DMS 273 treated with DMSO at 0.1 percent for 48 hours (cell line): ENCODE measurements at regions not wholly inside any gene's neighbourhood (a gene's known extent, or its start where the extent isn't known, plus 50 kb on each side); places are given as distances from the start of the nearest gene placed in this dataset.
"Not testable (repeated sequence)": the region's sequence is repeated elsewhere in the genome, so short reads cannot be mapped to it uniquely, and the experiment has no call there.

Source experiments
- DNase-seq: peaks from one replicate; lab custom pipeline; 2025; lab: John Stamatoyannopoulos, UW

DNA sequence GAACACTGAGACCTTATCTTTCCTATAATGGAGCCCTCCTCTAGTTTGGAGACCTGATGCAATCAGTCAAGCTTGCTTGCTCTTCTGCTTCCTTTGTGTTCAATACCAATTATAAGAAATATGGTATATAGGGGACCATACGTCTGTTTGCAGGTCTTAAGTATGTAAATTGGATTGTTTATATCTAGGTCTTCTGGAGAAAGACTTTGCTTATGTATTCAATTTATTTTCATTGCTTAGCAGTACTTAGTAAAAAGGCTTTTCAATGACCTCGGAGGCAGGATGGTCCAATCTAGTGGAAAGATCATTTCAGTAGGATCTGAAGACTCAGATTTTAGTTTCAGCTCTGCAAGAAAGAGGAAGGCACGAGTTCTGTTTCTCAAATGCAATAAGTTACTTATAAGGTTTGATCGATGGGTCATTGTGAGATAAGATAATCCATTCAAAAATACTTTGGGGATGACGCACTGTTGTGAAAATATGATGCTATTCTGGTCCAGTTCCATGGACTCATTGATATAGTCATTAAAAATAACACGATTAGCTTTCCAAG is 571.6 kb downstream of the SH2D4B start:
- no peak for DNase-seq

DNA sequence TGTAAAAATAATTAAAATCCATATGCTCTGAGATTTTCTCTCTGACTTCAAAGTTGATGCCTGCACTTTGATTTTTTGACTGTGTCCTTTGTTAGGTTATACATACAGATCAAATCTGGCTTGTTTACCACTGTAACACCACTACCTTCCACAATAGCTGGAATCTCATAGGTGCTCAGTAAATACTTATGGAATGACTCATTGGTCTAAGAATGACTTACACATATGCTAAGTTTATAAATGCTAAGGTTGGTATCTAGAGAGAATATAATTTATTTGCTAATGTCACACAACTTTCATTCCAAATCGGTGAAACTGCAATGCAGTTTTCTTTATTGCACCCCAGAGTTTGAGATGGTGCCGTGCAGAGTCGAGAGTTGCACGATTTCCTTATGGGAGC is 578.5 kb downstream of the SH2D4B start:
- DNase-seq: no peak

DNA sequence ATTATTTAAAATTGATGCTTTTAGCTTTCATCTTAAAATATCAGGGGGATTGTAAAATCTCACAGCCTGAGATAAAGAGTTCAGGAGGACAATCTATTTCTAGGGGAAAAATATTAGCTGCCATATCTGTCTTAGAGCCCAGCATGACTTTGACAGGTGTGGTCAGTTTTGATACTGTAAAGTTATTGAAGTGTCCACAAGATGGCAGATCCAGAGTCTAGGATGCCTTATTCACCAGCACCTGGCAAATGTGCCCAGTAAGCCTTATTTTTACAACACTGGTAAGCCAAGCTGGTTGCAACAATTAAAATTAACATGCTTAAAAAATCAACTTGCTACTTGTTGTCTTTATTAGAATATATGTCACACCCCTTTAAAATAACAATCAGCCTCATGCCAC is 579.3 kb downstream of the SH2D4B start:
- DNase-seq: no peak

DNA sequence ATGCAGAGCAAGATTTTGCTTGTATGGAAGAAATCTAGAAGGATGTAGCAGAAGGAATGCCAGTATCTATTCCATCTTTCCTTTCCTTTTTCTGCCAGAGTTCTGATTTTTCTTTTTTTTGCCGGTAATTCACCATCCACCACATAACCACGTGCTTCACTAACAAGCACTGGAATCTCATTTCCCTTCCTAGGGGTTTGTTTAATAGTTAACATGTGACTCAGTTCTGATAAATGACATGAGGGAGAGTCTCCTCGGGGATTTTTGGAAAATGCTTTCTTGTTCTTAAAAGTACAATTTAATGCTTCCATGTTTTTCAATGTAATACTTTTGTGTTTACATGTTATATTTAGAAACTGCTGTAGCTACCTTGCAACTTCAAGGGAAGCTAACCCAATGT is 590.2 kb downstream of the SH2D4B start:
- no peak for DNase-seq

DNA sequence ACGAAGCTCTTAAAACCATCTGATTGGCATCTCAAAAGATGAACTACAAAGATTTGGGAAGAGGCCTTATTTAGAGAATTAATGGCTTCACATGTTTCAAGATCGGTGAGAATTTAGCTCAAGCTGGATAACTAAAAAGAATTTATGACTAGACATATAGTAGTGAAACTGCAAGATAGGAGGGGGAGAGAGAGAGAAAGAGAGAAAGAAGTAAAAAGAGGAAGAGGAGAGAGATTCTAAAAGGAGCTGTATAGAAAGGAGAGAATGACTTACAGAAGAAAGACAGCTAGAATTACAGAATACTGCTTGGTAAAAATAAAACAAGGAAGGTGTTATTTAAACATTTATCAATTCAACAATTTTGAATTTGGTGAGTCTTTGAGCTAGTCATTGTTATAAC is 592.3 kb downstream of the SH2D4B start:
- DNase-seq: no peak

DNA sequence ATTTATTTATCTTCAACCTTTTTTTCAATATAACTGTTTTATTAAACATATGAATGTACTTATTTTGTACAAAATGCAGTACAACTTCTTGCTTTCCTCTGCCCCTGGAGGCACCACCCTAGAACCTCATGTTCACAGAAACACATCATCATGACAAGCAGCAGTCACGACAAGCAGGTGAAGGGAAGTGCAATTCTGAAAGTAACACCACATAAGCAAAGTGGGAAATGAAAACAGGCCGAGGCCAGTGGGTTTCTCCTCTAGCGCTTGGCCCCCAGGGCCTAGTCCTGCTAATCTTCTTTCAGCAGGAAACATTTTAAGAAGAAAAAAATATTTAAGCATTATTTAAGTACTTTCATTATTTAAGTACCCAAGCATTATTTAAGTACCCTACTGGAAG is 598.1 kb downstream of the SH2D4B start:
- DNase-seq: no peak

DNA sequence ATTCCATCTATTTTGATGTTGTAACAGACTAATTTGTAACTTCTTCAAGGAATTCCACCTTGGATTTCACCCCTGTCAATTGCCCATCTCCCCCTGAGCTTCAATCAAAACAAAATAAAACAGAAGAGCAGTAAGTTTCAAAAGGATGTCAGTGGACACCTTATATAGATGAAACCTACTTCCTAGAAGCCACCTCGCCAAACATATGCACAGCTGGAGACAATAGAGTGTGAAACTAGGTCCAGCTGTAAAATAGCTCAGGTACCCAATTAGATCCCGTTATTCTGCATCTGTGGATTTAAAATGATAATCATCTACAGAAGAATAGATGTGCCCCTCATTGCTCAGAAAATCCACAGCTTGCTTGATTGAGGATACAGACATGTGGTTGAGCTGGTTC is 598.6 kb downstream of the SH2D4B start:
- DNase-seq: no peak

DNA sequence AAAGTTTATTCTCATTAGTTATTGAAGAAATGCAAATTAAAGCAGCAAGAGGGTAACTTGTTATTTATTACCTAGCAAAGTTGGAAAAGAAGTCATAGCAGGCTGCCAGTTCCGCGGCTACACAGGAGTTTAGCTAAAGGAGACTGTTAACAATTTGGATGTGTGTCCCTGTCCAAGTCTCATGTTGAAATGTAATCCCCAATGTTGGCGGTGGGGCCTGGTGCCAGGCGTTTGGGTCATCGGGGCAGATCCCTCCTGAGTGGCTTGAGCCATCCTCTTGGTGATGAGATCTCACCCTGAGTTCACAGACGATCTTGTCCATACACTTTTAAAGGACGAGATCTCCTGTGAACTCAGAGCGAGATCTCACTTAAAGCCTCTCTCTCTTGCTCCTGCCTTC is 608.3 kb downstream of the SH2D4B start:
- DNase-seq: no peak

DNA sequence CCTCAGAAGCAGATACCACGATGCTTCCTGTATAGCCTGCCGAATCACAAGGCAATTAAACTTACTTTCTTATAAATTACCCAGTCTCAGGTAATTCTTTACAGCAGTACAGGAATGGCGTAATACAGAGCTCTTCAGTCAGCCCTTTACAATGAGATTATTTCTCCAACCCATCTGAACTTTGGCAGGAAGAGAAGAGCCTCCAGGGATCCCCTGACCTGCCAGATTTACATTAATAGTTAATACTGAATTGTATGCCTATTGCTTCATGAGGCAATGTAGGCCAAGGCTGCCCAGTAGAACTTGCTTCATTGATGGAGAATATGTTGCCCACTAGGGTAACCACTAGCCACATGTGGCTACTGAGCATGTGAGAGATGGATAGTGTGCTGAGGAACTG is 608.7 kb downstream of the SH2D4B start:
- DNase-seq: no peak

DNA sequence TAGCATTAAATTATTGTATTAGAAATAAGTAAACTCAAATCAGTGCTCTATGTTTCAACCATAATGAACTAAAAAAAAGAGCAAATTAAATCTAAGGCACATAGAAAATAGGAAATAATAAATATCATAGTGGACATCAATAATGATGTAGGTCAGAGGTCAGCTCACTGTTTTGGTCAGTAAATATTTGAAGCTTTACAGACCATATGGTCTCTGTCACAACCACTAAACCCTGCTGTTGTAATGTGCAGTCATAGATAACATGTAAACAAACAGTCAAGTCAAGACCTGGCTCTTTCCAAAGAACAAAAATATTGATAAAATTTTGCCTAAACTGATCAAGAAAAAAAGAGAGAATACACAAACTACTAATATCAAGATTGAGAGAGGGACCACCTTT is 615.0 kb downstream of the SH2D4B start:
- no peak for DNase-seq

DNA sequence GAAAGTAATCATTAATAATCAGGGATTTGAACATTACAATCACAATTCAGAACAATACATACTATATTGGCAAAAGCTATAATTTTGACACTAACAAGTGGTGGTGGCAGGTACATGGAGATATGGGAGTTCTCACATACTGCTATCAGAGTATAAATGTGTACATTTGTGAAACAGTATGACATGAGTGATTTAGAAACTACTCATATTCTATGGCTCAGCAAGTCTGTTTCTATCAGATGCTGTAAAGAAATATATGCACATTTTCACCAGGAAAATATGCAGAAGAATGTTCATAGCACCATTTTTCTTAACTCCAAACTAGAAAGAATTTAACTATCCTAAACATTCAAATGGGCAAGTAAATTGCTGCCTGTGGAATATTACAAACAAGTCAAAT is 620.0 kb downstream of the SH2D4B start:
- DNase-seq: no peak

DNA sequence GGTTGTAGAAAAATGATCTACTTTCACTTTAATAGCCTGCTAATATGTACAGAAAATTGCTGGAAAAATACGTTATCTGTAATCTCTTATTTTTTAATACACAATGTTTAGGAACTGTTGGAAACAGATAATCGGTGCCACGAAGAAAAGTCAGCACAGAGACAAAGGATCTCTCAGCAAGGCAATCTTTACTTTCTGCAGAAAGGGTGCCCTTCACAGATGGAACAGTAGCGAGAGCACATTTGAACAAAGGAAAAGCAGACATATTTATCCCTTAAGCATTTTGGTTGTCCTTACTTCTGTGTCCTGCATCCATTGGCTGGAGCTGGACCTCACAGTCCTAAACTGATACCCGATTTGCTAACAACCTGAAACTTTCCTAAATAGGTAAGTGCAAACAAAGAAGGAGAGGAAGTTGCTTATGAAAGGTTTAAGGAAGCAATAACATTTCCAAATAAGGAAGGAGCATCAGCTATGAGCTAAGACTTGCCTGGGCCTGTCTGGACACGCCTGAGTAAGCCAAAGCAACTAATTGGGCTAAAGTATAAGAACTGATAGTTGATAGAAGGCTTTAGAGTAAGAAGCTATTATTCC is 640.0 kb downstream of the SH2D4B start:
- no peak for DNase-seq

DNA sequence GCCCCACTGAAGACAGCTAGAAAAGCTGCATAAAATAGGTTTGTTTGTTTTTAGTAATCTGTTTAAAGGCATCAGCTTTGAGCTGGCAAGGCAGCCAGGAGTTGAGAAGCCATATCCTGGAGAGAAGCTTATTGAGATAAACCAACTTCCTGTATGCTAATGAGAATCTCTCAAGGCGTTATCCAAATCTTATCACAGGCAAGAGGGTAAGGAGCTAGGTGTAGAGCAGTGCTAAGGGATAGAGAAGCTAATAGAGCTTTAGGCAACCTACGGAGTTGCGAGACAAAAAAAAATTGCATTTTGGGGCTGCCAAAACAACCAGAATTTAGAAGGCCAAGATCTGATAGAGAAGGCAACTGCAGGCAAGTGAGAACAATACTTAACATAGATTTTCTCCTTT is 641.6 kb downstream of the SH2D4B start:
- no peak for DNase-seq

DNA sequence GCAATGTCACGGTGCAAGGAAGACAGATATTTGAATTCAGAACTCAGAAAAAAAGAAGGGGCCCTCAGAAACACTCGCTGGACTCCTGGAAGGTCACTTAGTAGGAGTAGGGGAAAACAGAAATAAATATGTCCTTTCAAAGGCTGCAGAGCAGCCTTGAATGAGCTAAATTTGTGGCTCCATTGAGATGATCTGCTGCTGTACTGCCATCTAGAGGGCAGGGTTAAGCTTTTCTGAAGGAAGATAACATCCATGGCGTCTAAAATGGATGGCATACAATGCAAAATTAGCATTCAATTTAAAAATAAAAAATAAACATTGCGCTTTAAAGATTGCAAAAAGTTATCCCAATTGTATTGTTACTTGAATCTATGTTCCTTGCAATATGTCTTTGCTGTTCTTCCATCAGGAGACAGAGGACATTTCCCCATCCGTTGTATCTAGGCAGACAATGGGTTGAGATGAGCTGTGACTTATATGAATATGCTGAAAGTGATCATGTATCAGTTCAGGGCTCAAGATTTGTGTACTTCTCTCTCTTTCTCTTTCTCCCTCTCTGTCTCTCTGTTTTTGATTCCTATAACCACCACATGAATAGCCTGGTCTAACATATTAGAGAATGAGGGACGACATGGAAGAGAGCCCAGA is 642.2 kb downstream of the SH2D4B start:
- no peak for DNase-seq

DNA sequence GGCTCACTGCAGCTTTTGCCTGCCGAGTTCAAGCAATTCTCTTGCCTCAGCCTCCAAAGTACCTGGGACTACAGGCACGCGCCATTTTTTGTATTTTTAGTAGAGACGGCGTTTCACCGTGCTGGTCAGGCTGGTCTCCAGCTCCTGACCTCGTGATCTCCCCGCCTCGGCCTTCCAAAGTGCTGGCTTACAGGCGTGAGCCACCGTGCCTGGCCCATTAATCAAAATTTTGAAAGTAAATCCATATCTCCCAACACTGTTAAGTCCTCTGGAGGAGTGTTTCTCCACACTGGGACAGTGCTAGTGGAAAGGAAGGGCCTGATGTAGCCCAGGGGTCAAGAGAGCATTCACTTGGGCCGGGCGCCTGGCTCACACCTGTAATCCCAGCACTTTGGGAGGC is 644.6 kb downstream of the SH2D4B start:
- DNase-seq: no peak

DNA sequence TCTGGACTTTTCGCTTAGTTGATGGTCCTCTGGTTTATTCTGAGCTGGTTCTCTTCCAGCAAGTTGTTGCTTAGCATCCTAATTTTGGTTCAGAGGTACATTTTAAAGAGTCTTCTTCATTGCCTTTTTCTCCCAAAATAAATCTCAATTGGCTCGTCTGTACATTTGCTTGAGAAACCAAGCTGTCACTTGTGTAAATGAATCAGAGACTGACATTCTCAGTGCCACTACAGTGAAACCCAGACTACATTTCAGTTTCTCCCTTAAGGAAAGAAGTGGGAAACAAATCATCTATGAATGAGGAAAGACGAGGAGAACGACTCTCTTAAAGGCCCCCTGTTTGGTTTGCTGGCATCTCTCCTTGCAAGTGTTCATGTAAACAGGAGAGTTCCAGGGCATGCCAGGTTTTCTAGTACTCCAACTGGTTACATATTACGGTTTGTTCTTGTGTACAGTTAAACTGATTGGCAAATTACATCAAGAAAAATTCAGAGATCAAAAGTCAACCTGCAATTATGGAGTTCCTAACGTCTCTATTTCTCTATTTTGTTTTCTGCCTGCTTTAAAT is 654.6 kb downstream of the SH2D4B start:
- no peak for DNase-seq

DNA sequence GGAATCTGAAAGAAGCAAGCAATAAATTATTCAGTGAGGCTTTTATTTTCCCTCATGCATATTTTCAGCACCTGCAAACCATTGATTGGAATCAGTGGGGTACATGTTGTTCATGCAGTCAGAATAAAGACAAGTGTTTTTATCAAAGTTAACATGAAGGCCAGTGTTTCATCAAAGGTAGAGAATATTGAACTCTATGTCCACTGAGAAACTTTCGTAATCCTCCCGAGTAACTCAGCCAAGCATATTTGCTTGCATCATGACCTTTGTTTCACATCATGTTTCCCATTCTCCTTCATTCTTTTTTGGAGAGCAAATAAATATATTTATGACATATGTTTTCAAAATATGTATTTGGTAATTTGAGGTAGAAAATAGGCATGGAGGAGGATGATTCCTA is 663.1 kb downstream of the SH2D4B start:
- DNase-seq: no peak

DNA sequence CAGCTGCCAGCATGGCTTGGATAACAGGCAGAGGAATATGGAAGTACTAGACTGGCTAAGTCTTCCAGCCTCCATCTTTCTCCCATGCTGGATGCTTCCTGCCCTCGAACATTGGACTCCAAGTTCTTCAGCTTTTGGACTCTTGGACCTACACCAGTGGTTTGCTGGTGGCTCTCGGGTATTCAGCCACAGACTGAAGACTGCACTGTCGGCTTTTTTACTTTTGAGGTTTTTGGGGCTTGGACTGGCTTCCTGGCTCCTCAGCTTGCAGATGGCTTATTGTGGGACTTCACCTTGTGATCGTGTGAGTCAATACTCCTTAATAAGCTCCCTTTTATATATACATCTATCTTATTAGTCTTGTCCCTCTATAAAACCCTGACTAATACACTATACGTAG is 667.6 kb upstream of the NRG3 start:
- not testable (repeated sequence) for DNase-seq

DNA sequence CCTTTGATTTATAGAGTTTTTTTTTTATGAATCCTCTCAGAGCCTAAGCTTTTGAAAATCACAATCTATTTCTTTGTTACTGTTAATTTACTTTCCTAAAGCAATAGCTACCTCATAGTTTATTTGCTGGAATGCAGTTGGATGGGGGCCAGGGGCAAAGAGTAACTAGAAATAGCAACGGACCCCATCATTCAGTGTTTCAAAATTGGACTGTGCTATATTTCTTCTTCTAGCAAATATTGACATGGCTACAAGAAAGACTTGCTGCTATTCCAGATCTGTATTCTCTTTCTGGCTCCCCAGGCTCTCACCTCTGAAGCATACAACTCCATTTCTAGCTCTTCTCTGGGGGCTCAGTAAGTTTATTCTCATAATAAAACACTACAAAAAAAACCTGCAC is 661.6 kb upstream of the NRG3 start:
- DNase-seq: no peak

DNA sequence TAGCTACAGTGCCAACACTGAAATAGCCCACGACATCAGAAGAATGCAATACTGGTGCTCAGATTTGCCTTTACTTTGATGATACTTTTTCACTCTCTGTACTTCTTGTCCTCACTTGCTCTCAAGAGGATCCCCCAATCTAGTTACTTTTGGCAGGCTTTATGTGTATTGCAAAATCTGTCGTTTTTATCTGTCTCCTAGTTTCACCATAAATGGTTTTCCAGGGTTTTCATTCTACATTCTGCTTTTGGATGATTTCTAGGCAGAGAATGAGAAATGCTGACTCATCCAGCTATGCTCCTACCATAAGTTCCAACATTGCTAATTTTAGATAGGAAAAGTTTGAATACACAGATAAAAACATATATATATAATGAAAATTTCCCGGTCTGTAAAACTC is 659.5 kb upstream of the NRG3 start:
- no peak for DNase-seq

DNA sequence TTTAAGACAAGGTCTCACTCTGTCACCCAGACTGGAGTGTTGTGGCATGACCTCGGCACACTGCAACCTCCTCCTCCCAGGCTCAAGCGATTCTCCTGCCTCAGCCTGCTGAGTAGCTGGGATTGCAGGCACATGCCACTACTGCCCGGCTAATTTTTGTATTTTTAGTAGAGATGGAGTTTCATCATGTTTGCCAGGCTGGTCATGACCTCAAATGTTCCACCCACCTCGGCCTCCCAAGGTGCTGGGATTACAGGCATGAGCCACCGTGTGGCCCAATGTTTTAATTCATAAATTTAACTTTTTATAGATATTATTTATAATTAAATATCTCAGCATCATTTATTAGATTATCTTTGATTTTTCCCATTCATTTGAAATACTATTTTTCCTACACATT is 658.0 kb upstream of the NRG3 start:
- DNase-seq: no peak

DNA sequence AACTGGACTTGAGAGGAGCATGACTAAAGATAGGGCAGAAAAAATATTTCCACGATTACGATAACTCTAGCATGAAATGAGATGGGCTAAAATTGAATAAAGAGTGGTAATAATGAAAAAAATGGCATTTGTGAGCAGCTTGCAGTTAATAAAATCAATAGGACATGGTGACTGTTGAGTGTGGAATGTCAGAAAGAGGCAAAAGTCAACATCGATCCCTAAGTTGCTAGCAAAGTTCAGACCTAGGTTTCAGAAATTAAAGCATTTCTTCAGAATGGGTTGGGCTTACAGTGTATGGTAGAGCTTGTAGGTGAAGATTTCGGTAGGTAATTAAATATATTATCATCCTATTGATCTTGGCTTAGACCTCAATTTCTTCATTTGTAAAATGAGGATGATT is 656.7 kb upstream of the NRG3 start:
- DNase-seq: no peak

DNA sequence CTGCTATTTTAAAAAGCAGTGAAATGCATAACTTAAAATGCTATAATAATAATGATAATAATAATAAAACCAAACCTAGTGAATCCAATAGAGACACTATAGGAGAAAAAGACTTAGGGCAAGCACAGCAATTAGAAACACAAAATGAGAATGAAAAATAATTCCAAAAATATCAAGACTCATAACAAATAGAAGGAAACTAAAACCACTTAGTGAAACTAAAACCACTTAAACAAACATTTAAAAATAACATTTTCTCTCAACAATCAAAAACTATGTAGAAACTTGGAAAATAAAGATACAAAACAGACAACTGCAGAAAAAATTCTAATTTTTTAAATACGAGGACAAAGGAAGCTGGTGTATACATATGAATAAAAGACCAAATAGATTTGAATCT is 655.2 kb upstream of the NRG3 start:
- DNase-seq: no peak

DNA sequence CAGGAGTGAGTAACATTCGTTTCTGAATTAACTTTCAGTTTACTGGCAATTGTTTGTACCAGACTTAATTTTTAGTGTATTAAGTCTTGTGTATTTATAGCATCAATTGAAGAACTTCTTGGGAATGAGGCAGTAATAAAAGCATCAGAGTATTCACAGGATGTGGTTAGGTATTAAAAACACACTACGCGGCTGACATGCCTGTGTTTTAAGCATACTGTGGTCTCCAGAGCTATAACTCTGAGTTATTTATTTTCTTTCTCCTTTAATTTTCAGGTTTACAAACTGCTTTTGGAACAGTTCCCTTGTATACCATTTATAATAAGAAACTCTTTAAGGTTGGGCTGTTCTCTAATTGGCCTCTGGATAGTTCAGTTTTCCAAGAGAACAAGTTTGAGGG is 626.1 kb upstream of the NRG3 start:
- no peak for DNase-seq
